H1 (cell line): ENCODE measurements at regions not wholly inside any gene's neighbourhood (a gene's known extent, or its start where the extent isn't known, plus 50 kb on each side); places are given as distances from the start of the nearest gene placed in this dataset.

ENCODE experiments used
- BRCA1 ChIP-seq: IDR thresholded peaks from 2 replicates; pipeline ENCODE4 v1.6.1; 2012; ENCODE audit warnings: low read depth, low read length, improper control_type of control experiment
- CHD1 ChIP-seq: IDR thresholded peaks from 2 replicates; pipeline ENCODE4 v1.6.1; 2012; ENCODE audit warnings: low read depth, low read length, improper control_type of control experiment
- CTCF ChIP-seq, 3 experiments: IDR thresholded peaks; 1 replicate in 2 of 3; 2 replicates in 1 of 3; pipeline versions ENCODE4 v1.5.1 to v1.6.1; 2011; ENCODE audit warnings: low read length in 3 of 3, mild to moderate bottlenecking in 3 of 3, inconsistent platforms in 2 of 3, low read depth in 1 of 3, moderate library complexity in 1 of 3; ENCODE audit not compliant: insufficient read depth in 1 of 3; ENCODE audit errors: control extremely low read depth in 1 of 3
- EP300 ChIP-seq, 2 experiments: IDR thresholded peaks; 1 replicate in 1 of 2; 2 replicates in 1 of 2; pipeline ENCODE4 v1.6.1; 2011 to 2012; ENCODE audit warnings: low read depth in 2 of 2, low read length in 2 of 2, mild to moderate bottlenecking in 2 of 2, borderline replicate concordance in 1 of 2, inconsistent platforms in 1 of 2, moderate library complexity in 1 of 2
- EZH2 ChIP-seq: fragments of 200-600 bp; sonication (generic); IDR thresholded peaks from 2 replicates; pipeline ENCODE4 v1.7.1; 2012; ENCODE audit warnings: low read depth, mild to moderate bottlenecking, moderate library complexity, low read length, inconsistent platforms; ENCODE audit not compliant: severe bottlenecking
- NRF1 ChIP-seq: IDR thresholded peaks from 2 replicates; pipeline ENCODE4 v1.6.1; 2011; ENCODE audit warnings: mild to moderate bottlenecking, low read depth, low read length, improper control_type of control experiment
- PHF8 ChIP-seq: fragments of 200-600 bp; sonication (generic); conservative IDR thresholded peaks from 2 replicates; pipeline ENCODE4 v1.7.1; 2012; ENCODE audit warnings: low read depth, mild to moderate bottlenecking, inconsistent platforms, low read length, moderate library complexity
- POLR2AphosphoS5 ChIP-seq: IDR thresholded peaks from 2 replicates; pipeline ENCODE4 v1.6.1; 2011; ENCODE audit warnings: low read depth, low read length
- SIX5 ChIP-seq: IDR thresholded peaks from 2 replicates; pipeline ENCODE4 v1.6.1; 2011; ENCODE audit warnings: mild to moderate bottlenecking, low read depth, low read length
- SRF ChIP-seq: IDR thresholded peaks from 2 replicates; pipeline ENCODE4 v1.6.1; 2011; ENCODE audit warnings: mild to moderate bottlenecking, low read depth, low read length, moderate library complexity
- TBP ChIP-seq: IDR thresholded peaks from 2 replicates; pipeline ENCODE4 v1.6.1; 2011; ENCODE audit warnings: low read depth, low read length, improper control_type of control experiment
- TCF12 ChIP-seq: IDR thresholded peaks from 2 replicates; pipeline ENCODE4 v1.6.1; 2011; ENCODE audit warnings: low read depth, mild to moderate bottlenecking, low read length

- no peak for TF ChIP-seq NRF1
- no peak for TF ChIP-seq POLR2AphosphoS5
- TF ChIP-seq CTCF (IDR thresholded peaks at IDR 0.05; ENCODE audit: control extremely low read depth in 1 of 3, insufficient read depth in 1 of 3, low read depth in 1 of 3, low read length in 3 of 3) = no peak
- TF ChIP-seq CHD1 = no peak
- no peak for TF ChIP-seq EP300 (IDR thresholded peaks at IDR 0.05; ENCODE audit: borderline replicate concordance in 1 of 2, low read depth in 2 of 2, low read length in 2 of 2)
- TF ChIP-seq TBP = no peak
- no peak for TF ChIP-seq TCF12
- no peak for TF ChIP-seq SRF
- TF ChIP-seq BRCA1 = no peak
- TF ChIP-seq PHF8 = no peak
- TF ChIP-seq EZH2 = no peak
- no peak for TF ChIP-seq SIX5
Measured at GRCh38 chr6:23316931-23317330, 747.6 kb downstream of the HDGFL1 start.
